BJ (cell line): ENCODE measurements at regions not wholly inside any gene's neighbourhood (a gene's known extent, or its start where the extent isn't known, plus 50 kb on each side); places are given as distances from the start of the nearest gene placed in this dataset.
"Not testable (repeated sequence)": the region's sequence is repeated elsewhere in the genome, so short reads cannot be mapped to it uniquely, and the experiment has no call there.

Experiments
- CTCF ChIA-PET: fragments of 350-600 bp; formaldehyde crosslinking; extraction: SDS; loops from one replicate; lab custom pipeline; 2021; ENCODE audit warnings: antibody characterized with exemption, inconsistent platforms; lab: Yijun Ruan, JAX
- POLR2A ChIA-PET: fragments of 300-600 bp; sonication (Branson Sonifier 250); formaldehyde crosslinking; extraction: SDS; loops from one replicate; lab custom pipeline; 2021; ENCODE audit warnings: antibody characterized with exemption; lab: Charles Lee
- DNase-seq: peaks from one replicate; pipeline ENCODE4 v3.0.0-alpha.2; 2011; ENCODE audit warnings: low read depth
- H3K27me3 ChIP-seq: 2 replicates; pipeline ENCODE4 v1.6.0; 2011; ENCODE audit warnings: low read length; ENCODE audit not compliant: control insufficient read depth, insufficient read depth
- H3K36me3 ChIP-seq: 2 replicates; pipeline ENCODE4 v1.5.1; 2011; ENCODE audit warnings: low read length; ENCODE audit not compliant: control insufficient read depth, insufficient read depth
- H3K4me3 ChIP-seq: 2 replicates; pipeline ENCODE4 v1.5.1; 2011; ENCODE audit warnings: low read depth, mild to moderate bottlenecking, control low read depth, low read length
- CTCF ChIP-seq: IDR thresholded peaks from 2 replicates; pipeline ENCODE4 v1.5.1; 2011; ENCODE audit warnings: low read depth, mild to moderate bottlenecking, control low read depth, inconsistent platforms, low read length, moderate library complexity; ENCODE audit not compliant: insufficient read depth

GRCh38 chr20:55437798-55438415, 567.4 kb downstream of the CBLN4 start:
- no peak for TF ChIP-seq CTCF
- ChIA-PET CTCF (no interaction called here), POLR2A (no interaction called here)
- DNase-seq = no peak
- H3K4me3 ChIP-seq = no peak overlapping the region
- no peaks in the 10 kb centered on the region for H3K36me3 ChIP-seq
- H3K27me3 ChIP-seq = no peaks in the 10 kb centered on the region

GRCh38 chr20:55424968-55425367, 580.4 kb downstream of the CBLN4 start:
- no peaks in the 10 kb centered on the region for H3K36me3 ChIP-seq
- CTCF ChIA-PET = no interaction called here
- no peaks in the 10 kb centered on the region for H3K27me3 ChIP-seq
- POLR2A ChIA-PET = no interaction called here
- no peak for TF ChIP-seq CTCF
- DNase-seq = no peak
- no peak overlapping the region for H3K4me3 ChIP-seq

GRCh38 chr20:55424476-55424875, 580.8 kb downstream of the CBLN4 start:
- TF ChIP-seq CTCF = no peak
- POLR2A ChIA-PET = no interaction called here
- DNase-seq = no peak
- Histone ChIP-seq H3K4me3 (no peak overlapping the region), H3K27me3 (no peaks in the 10 kb centered on the region), H3K36me3 (no peaks in the 10 kb centered on the region)
- CTCF ChIA-PET = no interaction called here

GRCh38 chr20:55417836-55418235, 587.5 kb downstream of the CBLN4 start:
- ChIA-PET POLR2A (no interaction called here), CTCF (no interaction called here)

GRCh38 chr20:55415567-55416142, 589.7 kb downstream of the CBLN4 start:
- no peaks in the 10 kb centered on the region for H3K27me3 ChIP-seq
- no peak for DNase-seq
- TF ChIP-seq CTCF = no peak
- no peaks in the 10 kb centered on the region for H3K36me3 ChIP-seq
- ChIA-PET POLR2A (no interaction called here), CTCF (no interaction called here)
- H3K4me3 ChIP-seq = no peak overlapping the region

More at GRCh38 chr20:55417836-55418235, 587.5 kb downstream of the CBLN4 start:
- no peak for TF ChIP-seq CTCF
- no peaks in the 10 kb centered on the region for H3K36me3 ChIP-seq
- DNase-seq = no peak
- no peak overlapping the region for H3K4me3 ChIP-seq
- H3K27me3 ChIP-seq = no peaks in the 10 kb centered on the region

GRCh38 chr20:55412508-55412907, 592.8 kb downstream of the CBLN4 start:
- POLR2A ChIA-PET, H3K27me3 ChIP-seq, DNase-seq, CTCF ChIA-PET, H3K36me3 ChIP-seq, H3K4me3 ChIP-seq: not testable (repeated sequence)
